NCI-H1436 (cell line): ENCODE measurements at regions not wholly inside any gene's neighbourhood (a gene's known extent, or its start where the extent isn't known, plus 50 kb on each side); places are given as distances from the start of the nearest gene placed in this dataset.

Source experiments
- DNase-seq: peaks from one replicate; lab custom pipeline; 2025; lab: John Stamatoyannopoulos, UW

GRCh38 chr1:22221233-22221780 is 78.4 kb upstream of the WNT4 start:
- no peak for DNase-seq

DNA sequence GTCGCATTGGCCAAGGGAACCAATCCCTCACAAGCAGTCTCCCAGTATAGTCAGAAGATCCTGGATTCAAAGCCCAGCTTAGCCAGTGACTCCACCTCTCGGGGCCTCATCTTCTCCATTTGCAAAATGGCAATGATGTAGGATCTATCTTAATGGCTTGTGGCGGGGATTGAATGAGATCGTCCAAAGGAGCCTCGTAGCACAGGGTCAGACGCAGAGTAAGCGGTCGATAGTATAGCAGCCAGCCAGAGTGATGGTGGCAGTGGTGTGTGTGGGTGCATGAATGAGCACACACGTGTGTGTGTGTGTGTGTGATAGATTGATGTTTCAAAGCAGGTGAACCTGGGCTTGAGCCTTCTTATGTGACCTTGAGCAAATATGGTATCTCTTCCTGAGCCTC is 79.8 kb upstream of the WNT4 start:
- DNase-seq: no peak

GRCh38 chr1:22223176-22223575 is 80.3 kb upstream of the WNT4 start:
- DNase-seq: no peak

DNA sequence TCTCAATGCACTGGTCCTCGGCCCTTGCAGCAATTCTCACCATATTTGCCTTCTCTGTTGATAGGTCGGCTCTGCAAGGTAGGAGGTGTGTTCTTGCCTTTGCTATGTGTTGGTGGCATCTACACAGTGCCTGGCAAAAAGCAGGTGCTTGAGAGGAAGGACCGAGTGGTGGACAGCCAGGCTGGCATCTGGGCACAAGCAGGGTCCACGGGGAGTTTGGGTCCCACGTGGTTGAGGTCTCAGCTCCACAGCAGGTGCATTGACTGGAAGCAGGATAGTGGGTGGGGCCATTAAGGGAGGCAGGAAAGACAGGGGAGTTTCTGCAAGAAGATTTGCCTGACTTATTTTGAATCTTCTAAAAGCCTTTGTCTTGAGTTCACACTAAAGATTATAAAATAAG is 81.2 kb upstream of the WNT4 start:
- DNase-seq: no peak

- DNase-seq: no peak
Measured at GRCh38 chr1:22224631-22225030, 81.7 kb upstream of the WNT4 start.

- no peak for DNase-seq
Measured at GRCh38 chr1:22225858-22226589, 83.1 kb upstream of the WNT4 start.

DNA sequence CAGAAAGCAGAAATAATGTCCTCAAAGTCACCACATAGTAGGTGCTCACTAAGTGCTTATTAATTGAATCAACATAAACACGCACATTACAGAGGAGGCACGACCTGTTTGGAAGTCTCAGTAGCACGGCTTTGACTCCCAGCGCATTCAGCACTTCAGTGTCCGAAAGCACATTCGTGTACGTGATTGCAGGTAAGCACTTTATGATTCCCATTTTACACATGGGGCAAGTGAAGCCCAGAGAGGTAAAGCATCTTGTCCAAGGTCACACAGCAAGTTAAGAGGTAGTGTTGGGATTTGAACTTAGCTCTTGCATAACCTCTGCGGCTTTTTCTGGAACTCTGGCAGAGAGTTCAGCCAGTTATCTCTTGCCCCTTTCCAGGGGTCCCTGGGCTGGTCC is 85.2 kb upstream of the WNT4 start:
- DNase-seq: no peak

GRCh38 chr1:22228505-22228911 is 85.6 kb upstream of the WNT4 start:
- no peak for DNase-seq

- no peak for DNase-seq
Measured at GRCh38 chr1:22229379-22229778, 86.5 kb upstream of the WNT4 start.

DNA sequence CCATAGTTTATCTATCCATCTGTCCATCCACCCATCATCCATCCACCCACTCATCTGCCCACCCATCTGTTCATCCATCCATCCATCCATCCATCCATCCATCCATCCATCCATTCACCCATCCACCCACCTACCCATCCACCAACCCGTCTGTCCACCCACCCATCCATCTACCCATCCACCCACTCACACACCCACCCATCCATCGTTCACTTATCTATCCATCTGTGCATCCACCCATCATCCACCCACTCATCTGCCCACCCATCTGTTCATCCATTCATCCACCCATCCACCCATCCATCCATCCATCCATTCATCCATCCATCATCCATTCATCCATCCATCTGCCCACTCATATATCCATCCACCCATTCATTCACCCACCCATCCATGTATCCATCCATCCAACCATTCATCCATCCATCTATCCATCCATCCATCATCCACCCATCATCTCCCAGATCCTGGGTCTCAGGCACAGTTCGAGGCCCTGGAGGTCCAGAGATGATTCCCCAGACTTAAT is 88.2 kb upstream of the WNT4 start:
- no peak for DNase-seq

DNA sequence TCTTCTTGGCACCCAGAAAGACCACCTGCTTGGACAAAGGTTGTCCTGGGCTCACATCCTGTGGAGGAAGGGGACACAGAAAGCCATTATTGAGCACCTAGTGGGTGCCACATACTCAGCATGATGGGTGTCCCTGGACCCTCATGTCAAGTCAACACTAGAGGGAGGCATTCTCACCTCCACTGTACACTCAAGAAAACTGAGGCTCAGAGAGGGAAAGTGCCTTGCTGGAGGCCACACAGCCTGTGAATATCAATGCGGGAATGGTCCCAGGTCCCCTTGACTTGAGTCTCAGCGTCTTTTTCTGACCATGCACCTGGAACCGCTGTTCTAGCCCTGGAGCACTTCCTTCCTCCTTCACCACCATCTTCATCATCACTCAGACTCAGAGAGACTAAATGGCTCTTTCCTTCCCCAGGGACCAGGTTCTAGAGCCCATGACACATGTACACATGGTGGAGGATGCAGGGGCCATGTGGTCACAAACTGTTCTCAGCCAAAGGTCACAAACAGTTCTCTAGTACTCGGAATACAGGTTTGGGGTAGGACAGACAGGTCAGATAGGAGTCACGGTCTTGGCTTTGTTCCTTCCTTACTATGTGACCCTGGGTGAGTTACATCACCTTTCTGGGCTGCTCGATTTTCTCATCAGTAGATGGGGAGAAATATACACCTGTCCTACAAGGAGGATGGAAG is 89.2 kb upstream of the WNT4 start:
- DNase-seq: no peak

GRCh38 chr1:22233222-22233621 is 90.3 kb upstream of the WNT4 start:
- no peak for DNase-seq

- DNase-seq: no peak
Measured at GRCh38 chr1:22234476-22235030, 91.7 kb upstream of the WNT4 start.

- peak; percentile 58 for DNase-seq
Measured at GRCh38 chr1:22236166-22236565, 93.3 kb upstream of the WNT4 start.

- DNase-seq: no peak
Measured at GRCh38 chr1:22236900-22237299, 94.0 kb upstream of the WNT4 start.

DNA sequence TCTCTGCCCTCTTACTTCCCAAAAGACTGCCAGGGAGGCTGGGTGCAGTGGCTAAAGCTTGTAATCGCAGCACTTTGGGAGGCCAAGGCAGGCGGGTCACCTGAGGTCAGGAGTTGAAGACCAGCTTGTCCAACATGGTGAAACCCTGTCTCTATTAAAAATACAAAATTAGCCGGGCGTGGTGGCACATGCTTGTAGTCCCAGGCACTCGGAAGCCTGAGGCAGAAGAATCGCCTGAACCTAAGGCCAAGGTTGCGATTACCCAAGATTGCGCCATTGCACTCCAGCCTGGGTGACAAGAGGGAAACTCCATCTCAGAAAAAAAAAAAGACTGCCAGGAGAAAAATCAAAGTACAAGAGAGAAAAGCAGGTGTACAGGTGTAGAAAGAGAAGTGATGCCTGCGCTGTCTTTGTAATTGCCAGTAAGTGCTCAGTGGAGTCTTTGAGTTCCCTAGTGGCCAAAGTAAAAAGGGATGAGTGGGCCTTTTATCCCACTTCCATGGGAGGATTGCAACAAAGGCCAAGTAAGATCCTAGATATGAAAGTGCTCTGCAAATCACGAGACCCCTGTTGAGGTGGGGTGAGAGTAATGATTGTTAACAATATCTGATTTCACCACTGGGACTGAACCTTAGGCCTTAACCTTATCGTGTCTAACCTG is 94.7 kb upstream of the WNT4 start:
- no peak for DNase-seq

DNA sequence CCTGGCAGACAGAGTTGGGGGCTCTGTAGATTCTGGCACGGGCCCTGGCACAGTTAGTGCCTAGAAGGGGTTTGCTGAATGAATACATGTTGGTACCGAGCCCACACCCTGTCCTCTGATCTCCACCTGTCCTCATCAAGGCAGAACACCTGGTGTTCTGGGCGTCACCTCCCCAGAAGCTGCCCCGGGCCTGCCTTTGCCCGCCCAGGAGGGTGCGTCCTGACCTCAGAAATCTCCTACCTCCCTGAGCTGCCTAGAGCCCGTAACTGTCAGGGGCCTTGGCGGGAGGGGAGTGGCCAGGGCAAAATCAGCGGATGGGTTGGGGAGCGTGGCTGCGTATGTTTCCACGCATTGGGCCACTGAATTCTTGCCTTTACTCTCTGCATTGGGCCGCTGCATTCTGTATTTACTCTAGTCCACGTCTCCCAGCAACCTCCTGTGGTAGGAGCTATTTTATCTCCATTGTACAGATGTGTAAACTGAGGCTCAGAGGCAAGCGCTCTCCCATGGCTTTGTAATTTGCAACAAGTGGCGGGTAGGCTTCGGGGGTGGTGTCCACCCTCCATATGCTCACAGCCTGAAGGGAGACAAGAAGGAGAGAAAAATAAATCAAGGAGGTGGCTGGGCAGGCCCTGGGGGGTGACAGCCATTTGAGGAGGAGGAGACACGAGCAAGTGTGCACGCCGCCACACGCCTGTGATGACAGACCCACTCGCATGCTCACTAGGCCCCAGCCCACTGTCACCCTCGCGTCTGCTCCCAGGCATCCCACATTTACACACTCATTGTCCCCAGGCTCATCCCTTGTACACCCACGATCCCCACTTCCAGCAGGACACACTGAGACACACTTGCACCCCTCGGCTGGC is 95.7 kb upstream of the WNT4 start:
- DNase-seq: no peak

DNA sequence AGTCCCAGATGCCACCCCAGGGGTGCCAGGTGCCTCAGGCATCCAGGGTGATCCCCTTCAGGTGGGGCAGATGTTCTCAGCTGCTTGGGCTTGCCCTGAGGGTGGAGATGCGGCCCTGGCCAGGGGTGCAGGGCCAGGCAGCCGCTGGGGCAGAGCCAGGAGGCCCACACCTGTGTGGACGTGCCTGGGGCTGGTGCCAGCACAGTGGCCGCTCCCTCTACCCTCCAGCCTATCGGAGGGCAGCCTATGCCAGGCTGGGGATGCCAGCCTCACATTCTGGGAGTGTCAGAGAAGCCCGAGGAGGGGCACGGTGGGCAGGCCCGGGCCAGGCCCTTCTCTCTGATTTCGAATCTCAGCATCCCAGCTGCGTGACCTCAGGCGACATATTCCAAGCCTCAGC is 96.5 kb upstream of the WNT4 start:
- DNase-seq: no peak

DNA sequence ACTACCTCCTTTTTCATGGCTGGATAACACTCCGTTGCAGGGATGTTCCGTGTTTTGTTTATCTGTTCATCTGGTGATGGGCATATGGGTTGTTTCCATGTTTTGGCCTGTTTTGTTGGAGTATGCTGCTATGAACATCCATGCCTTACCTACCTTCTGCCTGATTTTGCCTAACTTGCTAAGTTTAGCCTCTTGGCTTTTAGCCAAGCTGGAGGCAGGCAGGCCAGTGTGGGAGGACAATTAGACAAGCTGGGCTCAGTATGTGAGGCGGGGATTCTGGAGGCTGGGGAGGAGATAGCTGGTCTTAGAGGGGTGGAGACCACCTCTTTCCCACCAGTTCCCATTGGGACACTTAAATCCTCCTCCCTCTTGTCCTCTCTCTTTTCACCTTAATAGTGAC is 98.4 kb upstream of the WNT4 start:
- DNase-seq: no peak

DNA sequence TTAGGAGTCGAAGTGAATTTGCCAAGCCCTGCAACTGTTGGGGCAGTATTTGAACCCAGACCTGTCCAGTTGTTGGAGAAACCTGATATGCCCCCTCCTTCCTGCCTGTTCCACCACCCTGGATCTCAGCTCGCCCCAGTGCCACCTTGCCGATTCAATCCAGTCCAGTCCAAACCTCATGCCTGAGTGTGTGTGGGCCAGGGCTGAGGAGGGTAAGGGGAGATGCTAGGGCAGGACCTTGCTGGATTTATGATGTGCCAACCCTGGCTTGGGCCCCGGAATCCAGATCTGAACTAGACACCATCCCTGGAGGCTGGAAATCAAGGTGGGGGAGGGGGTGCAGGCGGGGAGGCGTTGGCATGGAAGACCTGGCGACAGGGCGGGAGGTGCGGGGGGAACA is 98.9 kb upstream of the WNT4 start:
- no peak for DNase-seq

DNA sequence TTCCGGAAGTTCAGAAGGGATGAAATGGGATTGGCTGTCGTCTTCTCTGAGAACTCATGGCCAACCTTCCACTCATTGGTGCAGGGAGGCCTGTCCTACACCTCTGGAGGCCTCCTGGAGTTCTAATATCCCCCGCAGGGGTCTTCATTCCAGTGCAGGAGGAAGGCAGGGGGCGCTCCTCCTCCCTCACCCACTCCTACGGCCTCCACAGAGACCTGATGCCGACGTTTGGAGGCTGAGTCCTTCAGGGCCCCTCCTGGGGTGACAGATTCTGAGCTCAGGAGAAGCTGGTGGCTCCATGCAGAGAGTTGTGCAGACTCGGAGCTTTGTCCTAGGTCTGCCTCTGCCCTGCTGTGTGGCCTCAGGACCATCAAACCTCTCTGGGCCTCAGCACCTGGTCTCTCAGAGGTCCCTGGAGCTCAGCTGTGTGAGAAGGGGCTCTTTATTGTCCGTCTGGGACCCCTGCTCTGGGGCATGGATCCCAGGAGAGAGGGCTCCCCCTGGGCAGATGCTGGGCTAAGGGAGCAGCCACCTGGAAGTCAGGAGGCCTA is 102.3 kb upstream of the WNT4 start:
- DNase-seq: no peak
